ENCODE measurements at regions not wholly inside any gene's neighbourhood (a gene's known extent, or its start where the extent isn't known, plus 50 kb on each side); places are given as distances from the start of the nearest gene placed in this dataset.

DNA sequence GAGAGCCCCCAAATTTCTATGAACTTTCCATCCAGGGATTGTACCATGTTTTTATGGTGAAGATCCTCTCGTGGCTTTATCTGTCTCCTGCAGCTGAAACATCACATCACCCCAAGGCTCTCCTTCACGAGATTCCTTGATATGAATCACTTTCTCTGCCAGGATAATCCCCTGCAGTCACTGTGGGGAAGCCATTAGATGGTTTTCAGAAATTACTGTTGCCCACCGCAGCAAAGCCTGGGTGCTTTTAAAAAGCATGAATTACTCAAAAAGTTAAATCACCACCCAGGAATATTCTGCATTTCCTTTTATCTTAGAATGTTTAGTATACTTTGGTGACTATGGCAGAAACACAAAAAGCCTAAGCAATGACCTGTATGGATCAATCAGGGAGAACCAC is 428.4 kb upstream of the SLC14A2 start:
- Histone ChIP-seq H3K27ac (ENCODE audit: insufficient read depth, low read length, poor library complexity, severe bottlenecking) (no peak overlapping the region), H3K4me3 (ENCODE audit: insufficient read depth, low read depth, low read length, poor library complexity, severe bottlenecking) (no peak overlapping the region), H3K9me3 (ENCODE audit: control insufficient read depth, low read length) (no peaks in the 10 kb centered on the region), H3K27me3 (replicated peaks; ENCODE audit: control insufficient read depth, insufficient read depth, low read length, poor library complexity, severe bottlenecking) (no peaks in the 10 kb centered on the region), H3K36me3 (ENCODE audit: control insufficient read depth, insufficient read depth, low read length) (no peaks in the 10 kb centered on the region), H3K4me1 (ENCODE audit: control insufficient read depth, insufficient read depth, low read length, poor library complexity, severe bottlenecking) (no peaks in the 10 kb centered on the region)
- no peak for DNase-seq

DNA sequence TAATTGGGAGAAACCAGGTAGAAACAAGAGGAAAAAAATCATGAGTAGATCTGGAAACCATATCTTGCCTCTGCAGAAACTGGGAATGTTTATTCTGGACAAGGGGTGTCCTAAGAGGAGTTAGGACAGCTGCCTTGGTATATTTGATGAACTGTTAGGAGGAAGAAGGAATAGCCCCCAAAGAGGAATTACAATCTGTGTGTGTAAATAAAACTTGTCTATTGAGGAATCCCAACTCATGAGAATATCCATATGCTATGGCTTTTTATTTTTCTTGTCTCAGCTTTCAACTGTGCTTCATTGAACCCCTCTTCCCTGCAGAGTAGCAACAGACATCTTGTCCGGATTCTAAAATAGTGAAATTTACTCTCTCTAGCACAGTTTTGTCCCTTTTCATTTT is 423.5 kb upstream of the SLC14A2 start:
- H3K4me3 ChIP-seq (ENCODE audit: insufficient read depth, low read depth, low read length, poor library complexity, severe bottlenecking), result no peak overlapping the region
- no peaks in the 10 kb centered on the region for H3K36me3 ChIP-seq (ENCODE audit: control insufficient read depth, insufficient read depth, low read length)
- no peaks in the 10 kb centered on the region for H3K9me3 ChIP-seq (ENCODE audit: control insufficient read depth, low read length)
- no peak for DNase-seq
- no peaks in the 10 kb centered on the region for H3K27me3 ChIP-seq (replicated peaks; ENCODE audit: control insufficient read depth, insufficient read depth, low read length, poor library complexity, severe bottlenecking)
- H3K27ac ChIP-seq (ENCODE audit: insufficient read depth, low read length, poor library complexity, severe bottlenecking), result no peak overlapping the region
- H3K4me1 ChIP-seq (ENCODE audit: control insufficient read depth, insufficient read depth, low read length, poor library complexity, severe bottlenecking), result no peaks in the 10 kb centered on the region

DNA sequence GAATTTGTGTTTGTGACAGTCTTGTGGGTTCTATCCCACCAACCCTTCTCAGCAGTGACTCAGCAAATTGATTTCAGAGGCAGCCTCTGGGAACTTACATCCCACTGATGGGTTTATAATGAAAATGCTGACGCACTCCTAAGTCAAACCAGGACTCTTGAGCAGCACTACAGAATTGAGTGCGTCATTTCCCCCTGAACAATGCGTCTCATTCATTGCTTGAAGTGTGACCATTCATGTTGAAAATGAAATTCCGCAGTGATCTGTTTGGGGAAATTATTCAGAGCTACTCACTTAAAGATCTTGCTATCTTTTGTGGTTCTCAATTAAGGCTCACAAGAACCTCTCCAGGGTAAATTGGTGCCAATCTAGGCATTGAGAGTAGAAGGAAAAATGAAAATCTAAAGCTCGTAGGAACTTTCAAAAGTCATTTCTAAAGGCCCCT is 417.7 kb upstream of the SLC14A2 start:
- no peaks in the 10 kb centered on the region for H3K9me3 ChIP-seq (ENCODE audit: control insufficient read depth, low read length)
- no peaks in the 10 kb centered on the region for H3K4me1 ChIP-seq (ENCODE audit: control insufficient read depth, insufficient read depth, low read length, poor library complexity, severe bottlenecking)
- H3K27ac ChIP-seq (ENCODE audit: insufficient read depth, low read length, poor library complexity, severe bottlenecking), result no peak overlapping the region
- H3K36me3 ChIP-seq (ENCODE audit: control insufficient read depth, insufficient read depth, low read length), result no peaks in the 10 kb centered on the region
- DNase-seq, result no peak
- H3K4me3 ChIP-seq (ENCODE audit: insufficient read depth, low read depth, low read length, poor library complexity, severe bottlenecking), result no peak overlapping the region
- no peaks in the 10 kb centered on the region for H3K27me3 ChIP-seq (replicated peaks; ENCODE audit: control insufficient read depth, insufficient read depth, low read length, poor library complexity, severe bottlenecking)

DNA sequence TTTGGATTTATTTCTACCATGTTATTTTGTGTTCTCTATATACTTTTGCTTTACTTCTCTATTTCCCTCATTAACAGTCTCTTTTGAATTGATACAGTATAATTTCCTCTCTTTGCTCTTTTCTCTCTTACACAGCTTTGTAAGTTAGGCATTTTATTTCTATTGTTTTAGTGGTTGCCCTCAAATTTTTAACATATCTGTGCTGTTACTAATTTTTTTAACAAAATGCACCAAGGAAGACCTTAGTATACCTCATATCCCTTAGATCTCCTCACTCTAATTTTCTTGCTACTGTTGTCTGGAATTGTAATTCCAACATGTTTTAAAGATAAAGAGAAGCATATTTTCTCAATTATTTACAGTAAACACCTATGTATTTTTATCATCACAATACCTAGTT is 416.8 kb upstream of the SLC14A2 start:
- no peak overlapping the region for H3K27ac ChIP-seq (ENCODE audit: insufficient read depth, low read length, poor library complexity, severe bottlenecking)
- no peaks in the 10 kb centered on the region for H3K36me3 ChIP-seq (ENCODE audit: control insufficient read depth, insufficient read depth, low read length)
- no peak overlapping the region for H3K4me3 ChIP-seq (ENCODE audit: insufficient read depth, low read depth, low read length, poor library complexity, severe bottlenecking)
- DNase-seq, result no peak
- no peaks in the 10 kb centered on the region for H3K9me3 ChIP-seq (ENCODE audit: control insufficient read depth, low read length)
- H3K4me1 ChIP-seq (ENCODE audit: control insufficient read depth, insufficient read depth, low read length, poor library complexity, severe bottlenecking), result no peaks in the 10 kb centered on the region
- H3K27me3 ChIP-seq (replicated peaks; ENCODE audit: control insufficient read depth, insufficient read depth, low read length, poor library complexity, severe bottlenecking), result no peaks in the 10 kb centered on the region

DNA sequence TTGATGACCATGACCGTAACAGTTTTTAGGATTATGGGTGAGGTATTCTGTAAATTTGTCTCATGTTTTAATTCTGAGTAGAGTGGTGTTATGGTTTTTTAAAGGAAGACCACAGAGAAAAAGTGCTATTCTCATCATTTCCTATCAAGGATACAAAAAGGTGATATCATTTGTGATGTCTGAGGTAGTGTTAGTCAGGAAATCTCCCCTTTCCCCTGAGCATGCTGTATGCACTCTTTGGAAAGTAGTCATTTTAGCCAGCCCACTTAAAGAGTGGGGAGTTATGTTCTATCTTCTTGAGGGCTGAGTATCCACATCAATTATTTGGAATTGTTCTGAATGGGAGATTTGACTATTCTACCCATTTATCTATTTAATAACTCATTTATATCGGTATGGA is 414.2 kb upstream of the SLC14A2 start:
- H3K4me1 ChIP-seq (ENCODE audit: control insufficient read depth, insufficient read depth, low read length, poor library complexity, severe bottlenecking), result no peaks in the 10 kb centered on the region
- no peak for DNase-seq
- no peaks in the 10 kb centered on the region for H3K9me3 ChIP-seq (ENCODE audit: control insufficient read depth, low read length)

DNA sequence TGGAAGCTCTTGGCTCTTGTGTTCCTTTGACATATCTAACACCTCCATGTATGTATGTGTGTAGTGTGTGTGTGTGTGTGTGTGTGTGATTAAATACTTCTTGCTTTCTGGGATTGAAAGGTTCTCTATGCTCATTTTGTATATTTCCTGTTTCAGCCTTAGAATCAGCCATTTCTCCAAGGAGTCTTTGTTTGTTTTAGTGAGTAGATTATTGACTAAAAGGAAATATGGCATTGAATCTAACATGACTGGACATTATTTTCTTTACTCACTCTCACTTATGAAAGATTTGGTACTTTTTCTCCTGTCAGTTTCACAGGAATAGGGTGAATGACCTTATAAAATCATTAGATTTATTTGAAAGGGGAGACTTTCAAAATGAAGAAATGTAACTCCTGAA is 413.8 kb upstream of the SLC14A2 start:
- H3K4me1 ChIP-seq (ENCODE audit: control insufficient read depth, insufficient read depth, low read length, poor library complexity, severe bottlenecking), result no peaks in the 10 kb centered on the region
- no peak overlapping the region for H3K27ac ChIP-seq (ENCODE audit: insufficient read depth, low read length, poor library complexity, severe bottlenecking)
- H3K4me3 ChIP-seq (ENCODE audit: insufficient read depth, low read depth, low read length, poor library complexity, severe bottlenecking), result no peak overlapping the region
- no peaks in the 10 kb centered on the region for H3K9me3 ChIP-seq (ENCODE audit: control insufficient read depth, low read length)
- H3K27me3 ChIP-seq (replicated peaks; ENCODE audit: control insufficient read depth, insufficient read depth, low read length, poor library complexity, severe bottlenecking), result no peaks in the 10 kb centered on the region
- no peaks in the 10 kb centered on the region for H3K36me3 ChIP-seq (ENCODE audit: control insufficient read depth, insufficient read depth, low read length)
- DNase-seq, result no peak

More for the DNA sequence above, 414.2 kb upstream of the SLC14A2 start:
- Histone ChIP-seq H3K27me3 (replicated peaks; ENCODE audit: control insufficient read depth, insufficient read depth, low read length, poor library complexity, severe bottlenecking) (no peaks in the 10 kb centered on the region), H3K36me3 (ENCODE audit: control insufficient read depth, insufficient read depth, low read length) (no peaks in the 10 kb centered on the region), H3K4me3 (ENCODE audit: insufficient read depth, low read depth, low read length, poor library complexity, severe bottlenecking) (no peak overlapping the region), H3K27ac (ENCODE audit: insufficient read depth, low read length, poor library complexity, severe bottlenecking) (no peak overlapping the region)

DNA sequence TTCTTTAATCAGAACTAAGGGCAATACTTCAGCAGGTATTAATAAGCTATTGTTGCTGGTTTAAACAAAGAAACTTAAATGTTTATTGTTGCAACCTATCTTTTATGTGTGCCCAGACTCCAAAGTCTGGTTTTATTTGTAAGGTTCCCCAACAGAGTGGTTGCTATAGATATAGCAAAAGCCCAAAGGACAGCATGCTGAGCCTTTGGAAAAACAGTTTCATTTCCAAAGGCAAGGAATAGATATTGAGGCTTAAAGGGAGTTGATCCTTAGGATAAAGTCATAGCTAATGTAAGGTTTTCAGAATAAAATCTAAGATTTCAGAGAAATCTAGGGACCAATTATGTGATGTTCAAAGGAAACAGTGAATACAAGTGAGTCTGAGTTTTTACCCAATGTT is 413.2 kb upstream of the SLC14A2 start:
- Histone ChIP-seq H3K27ac (ENCODE audit: insufficient read depth, low read length, poor library complexity, severe bottlenecking) (no peak overlapping the region), H3K4me3 (ENCODE audit: insufficient read depth, low read depth, low read length, poor library complexity, severe bottlenecking) (no peak overlapping the region), H3K36me3 (ENCODE audit: control insufficient read depth, insufficient read depth, low read length) (no peaks in the 10 kb centered on the region), H3K27me3 (replicated peaks; ENCODE audit: control insufficient read depth, insufficient read depth, low read length, poor library complexity, severe bottlenecking) (no peaks in the 10 kb centered on the region), H3K4me1 (ENCODE audit: control insufficient read depth, insufficient read depth, low read length, poor library complexity, severe bottlenecking) (no peaks in the 10 kb centered on the region), H3K9me3 (ENCODE audit: control insufficient read depth, low read length) (no peaks in the 10 kb centered on the region)
- no peak for DNase-seq

DNA sequence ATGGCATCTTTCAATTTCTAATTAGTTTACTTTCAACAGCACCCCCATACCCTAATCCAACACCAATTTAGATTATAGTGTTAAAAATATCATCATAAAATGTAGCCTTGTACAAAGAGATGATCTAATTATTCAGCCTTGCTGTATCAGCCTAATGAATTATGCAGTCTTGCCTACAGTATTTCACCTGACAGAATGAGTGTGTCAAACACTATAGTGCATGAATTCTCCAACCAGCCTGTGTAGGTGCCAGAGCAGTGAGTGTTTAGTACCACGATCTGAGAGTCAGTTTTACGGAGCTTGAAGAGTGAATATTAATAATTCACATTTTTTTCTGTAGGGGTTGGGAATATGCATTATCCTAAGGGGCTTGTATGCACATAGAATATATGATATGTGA is 411.6 kb upstream of the SLC14A2 start:
- H3K27ac ChIP-seq (ENCODE audit: insufficient read depth, low read length, poor library complexity, severe bottlenecking), result no peak overlapping the region
- H3K36me3 ChIP-seq (ENCODE audit: control insufficient read depth, insufficient read depth, low read length), result no peaks in the 10 kb centered on the region
- H3K9me3 ChIP-seq (ENCODE audit: control insufficient read depth, low read length), result no peaks in the 10 kb centered on the region
- H3K4me1 ChIP-seq (ENCODE audit: control insufficient read depth, insufficient read depth, low read length, poor library complexity, severe bottlenecking), result no peaks in the 10 kb centered on the region
- DNase-seq, result no peak
- no peaks in the 10 kb centered on the region for H3K27me3 ChIP-seq (replicated peaks; ENCODE audit: control insufficient read depth, insufficient read depth, low read length, poor library complexity, severe bottlenecking)
- H3K4me3 ChIP-seq (ENCODE audit: insufficient read depth, low read depth, low read length, poor library complexity, severe bottlenecking), result no peak overlapping the region

DNA sequence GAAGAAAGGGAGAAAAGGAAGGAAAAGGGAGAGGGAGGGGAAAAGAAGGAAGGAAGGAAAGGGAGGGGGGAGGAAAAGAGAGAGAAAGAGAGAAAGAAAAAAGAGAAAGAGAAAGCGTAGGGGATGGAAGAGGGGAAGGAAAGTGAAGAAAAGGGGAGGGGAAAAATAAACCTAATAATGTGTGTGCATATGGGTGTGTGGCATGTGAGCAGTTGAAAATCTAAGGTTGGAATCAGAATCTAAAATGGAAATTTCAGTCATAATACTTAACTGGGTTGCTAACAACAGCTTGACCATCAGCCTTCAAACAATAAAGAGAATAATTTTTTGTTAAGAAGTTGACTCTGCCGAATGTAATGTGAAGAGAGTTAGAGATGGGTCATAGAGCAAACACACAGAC is 407.9 kb upstream of the SLC14A2 start:
- DNase-seq, result no peak
- Histone ChIP-seq H3K4me3 (ENCODE audit: insufficient read depth, low read depth, low read length, poor library complexity, severe bottlenecking) (no peak overlapping the region), H3K36me3 (ENCODE audit: control insufficient read depth, insufficient read depth, low read length) (no peaks in the 10 kb centered on the region), H3K27ac (ENCODE audit: insufficient read depth, low read length, poor library complexity, severe bottlenecking) (no peak overlapping the region), H3K4me1 (ENCODE audit: control insufficient read depth, insufficient read depth, low read length, poor library complexity, severe bottlenecking) (no peaks in the 10 kb centered on the region), H3K27me3 (replicated peaks; ENCODE audit: control insufficient read depth, insufficient read depth, low read length, poor library complexity, severe bottlenecking) (no peaks in the 10 kb centered on the region), H3K9me3 (ENCODE audit: control insufficient read depth, low read length) (no peaks in the 10 kb centered on the region)

DNA sequence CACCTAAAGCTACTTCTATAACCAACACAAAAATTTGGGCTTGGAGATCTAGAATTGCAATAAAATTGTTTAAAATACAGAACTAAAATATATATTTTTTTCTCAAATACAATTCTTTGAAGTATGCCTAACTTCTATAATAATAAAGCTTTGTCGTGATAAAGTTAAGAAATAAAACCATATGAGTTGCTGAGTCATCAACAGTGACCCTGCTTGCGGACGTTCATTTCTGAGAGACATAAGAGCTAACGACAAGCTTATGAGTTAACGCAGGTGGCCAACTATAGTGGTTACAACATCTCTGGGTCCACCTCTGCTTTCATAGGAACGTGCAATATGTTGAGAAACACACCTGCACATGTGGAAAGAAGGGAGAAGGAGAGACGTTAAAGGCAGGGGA is 407.1 kb upstream of the SLC14A2 start:
- H3K4me1 ChIP-seq (ENCODE audit: control insufficient read depth, insufficient read depth, low read length, poor library complexity, severe bottlenecking), result no peaks in the 10 kb centered on the region
- no peak overlapping the region for H3K4me3 ChIP-seq (ENCODE audit: insufficient read depth, low read depth, low read length, poor library complexity, severe bottlenecking)
- no peaks in the 10 kb centered on the region for H3K27me3 ChIP-seq (replicated peaks; ENCODE audit: control insufficient read depth, insufficient read depth, low read length, poor library complexity, severe bottlenecking)
- DNase-seq, result no peak
- H3K9me3 ChIP-seq (ENCODE audit: control insufficient read depth, low read length), result no peaks in the 10 kb centered on the region
- H3K27ac ChIP-seq (ENCODE audit: insufficient read depth, low read length, poor library complexity, severe bottlenecking), result no peak overlapping the region
- H3K36me3 ChIP-seq (ENCODE audit: control insufficient read depth, insufficient read depth, low read length), result no peaks in the 10 kb centered on the region

Measured in effector memory CD4-positive, alpha-beta T cell (primary cell).